IMR-90 (cell line): ENCODE measurements at regions not wholly inside any gene's neighbourhood (a gene's known extent, or its start where the extent isn't known, plus 50 kb on each side); places are given as distances from the start of the nearest gene placed in this dataset.
A peak's percentile ranks its signal among the peaks of the same experiment; 100 is the strongest.

Source experiments
- ATAC-seq: fragments of 200-7000 bp; cut with Tn5 transposase; 2 replicates; pipeline ENCODE4 v1.9.1; 2020; ENCODE audit warnings: low read depth, mild to moderate bottlenecking, moderate library complexity
- BruUV-seq: library from RNA; stranded (reverse); fragments of 400-500 nt; replicated peaks from 2 replicates; lab custom pipeline; 2021; lab: Mats Ljungman, UMichigan
- CTCF ChIA-PET: fragments of 300-600 bp; formaldehyde crosslinking; extraction: SDS; loops from one replicate; lab custom pipeline; 2021; ENCODE audit warnings: antibody characterized with exemption; lab: Yijun Ruan, JAX
- POLR2A ChIA-PET: fragments of 300-600 bp; sonication (Branson Sonifier 250); formaldehyde crosslinking; loops from one replicate; lab custom pipeline; 2022; ENCODE audit warnings: antibody characterized with exemption; ENCODE audit not compliant: unreplicated experiment; lab: Charles Lee
- DNase-seq: peaks from one replicate; pipeline ENCODE4 v3.0.0; 2013
- H2AFZ ChIP-seq: replicated peaks from 2 replicates; pipeline ENCODE3; 2013; ENCODE audit warnings: low read length, mild to moderate bottlenecking; ENCODE audit not compliant: poor library complexity
- H2AK5ac ChIP-seq: 2 replicates; pipeline ENCODE4 v1.6.1; 2013; ENCODE audit warnings: low read depth, low read length, inconsistent platforms
- H2AK9ac ChIP-seq: replicated peaks from 2 replicates; pipeline ENCODE3; 2013; ENCODE audit warnings: mild to moderate bottlenecking, low read depth, low read length, moderate library complexity; ENCODE audit not compliant: poor library complexity
- H2BK120ac ChIP-seq: 2 replicates; pipeline ENCODE4 v1.6.1; 2013; ENCODE audit warnings: low read depth, low read length, inconsistent platforms
- H2BK15ac ChIP-seq: 3 replicates; pipeline ENCODE4 v1.6.1; 2013; ENCODE audit warnings: low read depth, low read length, inconsistent platforms
- H2BK20ac ChIP-seq: 2 replicates; pipeline ENCODE4 v1.6.1; 2013; ENCODE audit warnings: low read depth, mild to moderate bottlenecking, inconsistent platforms, low read length, moderate library complexity
- H2BK5ac ChIP-seq: 2 replicates; pipeline ENCODE4 v1.6.1; 2013; ENCODE audit warnings: mild to moderate bottlenecking, low read depth, low read length, inconsistent platforms; ENCODE audit not compliant: poor library complexity, severe bottlenecking
- H3K14ac ChIP-seq: replicated peaks from 2 replicates; pipeline ENCODE4 v1.6.1; 2013; ENCODE audit warnings: low read depth, low read length, inconsistent platforms
- H3K18ac ChIP-seq: 2 replicates; pipeline ENCODE4 v1.6.1; 2013; ENCODE audit warnings: low read depth, low read length, control low read depth
- H3K23ac ChIP-seq: 2 replicates; pipeline ENCODE4 v1.6.1; 2013; ENCODE audit warnings: low read depth, low read length, inconsistent platforms
- H3K27ac ChIP-seq: 2 replicates; pipeline ENCODE4 v1.5.1; 2013; ENCODE audit warnings: mild to moderate bottlenecking, control low read depth, low read length; ENCODE audit not compliant: insufficient read depth
- H3K27me3 ChIP-seq: 2 replicates; pipeline ENCODE4 v1.6.1; 2013; ENCODE audit warnings: low read length; ENCODE audit not compliant: control insufficient read depth, insufficient read depth
- H3K36me3 ChIP-seq: 2 replicates; pipeline ENCODE4 v1.6.1; 2013; ENCODE audit warnings: low read length, mixed read lengths; ENCODE audit not compliant: control insufficient read depth, insufficient read depth
- H3K4ac ChIP-seq: 2 replicates; pipeline ENCODE4 v1.6.1; 2013; ENCODE audit warnings: low read depth, low read length, inconsistent platforms
- H3K4me1 ChIP-seq: 2 replicates; pipeline ENCODE4 v1.6.1; 2013; ENCODE audit warnings: low read length, mixed read lengths; ENCODE audit not compliant: control insufficient read depth, insufficient read depth
- H3K4me2 ChIP-seq: 2 replicates; pipeline ENCODE4 v1.6.1; 2013; ENCODE audit warnings: low read depth, mild to moderate bottlenecking, control low read depth, low read length, moderate library complexity
- H3K4me3 ChIP-seq: 2 replicates; pipeline ENCODE4 v1.5.1; 2013; ENCODE audit warnings: low read depth, mild to moderate bottlenecking, control low read depth, low read length, moderate library complexity; ENCODE audit not compliant: insufficient read depth
- H3K56ac ChIP-seq: 2 replicates; pipeline ENCODE4 v1.6.1; 2013; ENCODE audit warnings: low read length, inconsistent platforms; ENCODE audit not compliant: insufficient read depth; ENCODE audit errors: extremely low read depth
- H3K79me1 ChIP-seq, 2 experiments: 2 replicates each; pipeline ENCODE4 v1.6.1; 2013; ENCODE audit warnings: low read length in 2 of 2, inconsistent platforms in 1 of 2, low read depth in 1 of 2
- H3K9ac ChIP-seq: 2 replicates; pipeline ENCODE4 v1.6.1; 2013; ENCODE audit warnings: low read depth, low read length, control low read depth
- H3K9me1 ChIP-seq: 2 replicates; pipeline ENCODE4 v1.6.1; 2013; ENCODE audit warnings: low read length, inconsistent platforms; ENCODE audit not compliant: insufficient read depth
- H3K9me3 ChIP-seq: 2 replicates; pipeline ENCODE4 v1.6.1; 2013; ENCODE audit warnings: low read length; ENCODE audit not compliant: control insufficient read depth, insufficient read depth
- H4K20me1 ChIP-seq: 2 replicates; pipeline ENCODE4 v1.6.1; 2013; ENCODE audit warnings: low read length, inconsistent platforms; ENCODE audit not compliant: insufficient read depth
- H4K5ac ChIP-seq: 2 replicates; pipeline ENCODE4 v1.6.1; 2013; ENCODE audit warnings: mild to moderate bottlenecking, low read depth, low read length, control low read depth
- H4K8ac ChIP-seq, 2 experiments: 2 replicates each; pipeline ENCODE4 v1.6.1; 2013; ENCODE audit warnings: low read depth in 2 of 2, low read length in 2 of 2, control low read depth in 1 of 2, inconsistent platforms in 1 of 2
- H4K91ac ChIP-seq: 2 replicates; pipeline ENCODE4 v1.6.1; 2013; ENCODE audit warnings: low read depth, low read length, inconsistent platforms; ENCODE audit not compliant: insufficient read depth
- CEBPB ChIP-seq: IDR thresholded peaks from 2 replicates; pipeline ENCODE4 v1.6.1; 2012; ENCODE audit warnings: low read depth, low read length, improper control_type of control experiment
- CTCF ChIP-seq: conservative IDR thresholded peaks from 2 replicates; pipeline ENCODE4 v1.5.1; 2012; ENCODE audit warnings: mild to moderate bottlenecking, low read depth, low read length, improper control_type of control experiment
- ELK1 ChIP-seq: fragments of 150-350 bp; IDR thresholded peaks from 2 replicates; pipeline ENCODE4 v1.6.1; 2016; ENCODE audit warnings: low read depth, mild to moderate bottlenecking, low read length, moderate library complexity, borderline replicate concordance
- FOS ChIP-seq: fragments of 150-350 bp; IDR thresholded peaks from 2 replicates; pipeline ENCODE4 v1.6.1; 2016; ENCODE audit warnings: low read depth, low read length
- MAZ ChIP-seq: IDR thresholded peaks from 2 replicates; pipeline ENCODE4 v1.6.1; 2012; ENCODE audit warnings: low read depth, mild to moderate bottlenecking, low read length, improper control_type of control experiment, moderate library complexity, borderline replicate concordance
- POLR2A ChIP-seq: IDR thresholded peaks from 2 replicates; pipeline ENCODE4 v1.6.1; 2012; ENCODE audit warnings: mild to moderate bottlenecking, low read depth, low read length
- RAD21 ChIP-seq: IDR thresholded peaks from 2 replicates; pipeline ENCODE4 v1.6.1; 2012; ENCODE audit warnings: low read length, improper control_type of control experiment
- RCOR1 ChIP-seq: IDR thresholded peaks from 2 replicates; pipeline ENCODE4 v1.6.1; 2012; ENCODE audit warnings: mild to moderate bottlenecking, low read length, improper control_type of control experiment; ENCODE audit not compliant: insufficient replicate concordance
- SMC3 ChIP-seq: fragments of 150-350 bp; IDR thresholded peaks from 2 replicates; pipeline ENCODE4 v1.6.1; 2016; ENCODE audit warnings: low read depth, mild to moderate bottlenecking, antibody characterized with exemption, low read length, moderate library complexity
- dilution Hi-C: fragments of 300-500 bp; cut with HindIII; formaldehyde crosslinking; loops from one replicate; pipeline ENCODE4 v1.14.3; 2018; ENCODE audit warnings: low sequenced_read_pairs; ENCODE audit not compliant: unreplicated experiment
- in situ Hi-C: fragments of 300-500 bp; cut with MboI; formaldehyde crosslinking; loops from 3 replicates; pipeline ENCODE4 v1.14.3; 2019; ENCODE audit warnings: low sequenced_read_pairs, inconsistent platforms, mixed read lengths
- intact Hi-C: fragments of 100-400 bp; cut with micrococcal nuclease; formaldehyde crosslinking; loops from 2 replicates; pipeline ENCODE4 v1.10.0; 2022

GRCh38 chr2:204491528-204491927, 53.7 kb upstream of the PARD3B start:
- Histone ChIP-seq H3K9me1 (no peaks in the 10 kb centered on the region), H2BK120ac (no peak overlapping the region), H3K27me3 (no peaks in the 10 kb centered on the region), H2AK5ac (no peak overlapping the region), H3K9me3 (no peaks in the 10 kb centered on the region), H2BK15ac (0 out of 3 replicates have a peak overlapping the region, but pooled peaks have one; percentile 45), H4K20me1 (no peaks in the 10 kb centered on the region), H3K18ac (no peak overlapping the region), H3K4me2 (no peak overlapping the region), H2BK5ac (no peak overlapping the region), H3K4me1 (peaks cover 8% of the 10 kb centered on the region; the same call in 1 of the 2 replicates), H3K4me3 (no peak overlapping the region), H4K8ac (no peak overlapping the region), H2BK20ac (0 out of 2 replicates have a peak overlapping the region, but pooled peaks have one; percentile 12), H3K23ac (no peak overlapping the region), H3K79me1 (no peaks in the 10 kb centered on the region), H2AK9ac (peak overlapping the region; percentile 30), H3K9ac (no peak overlapping the region), H2AFZ (no peak overlapping the region), H3K27ac (no peak overlapping the region), H3K4ac (0 out of 2 replicates have a peak overlapping the region, but pooled peaks have one; percentile 7), H3K36me3 (no peaks in the 10 kb centered on the region), H3K14ac (0 out of 2 replicates have a peak overlapping the region, but pooled peaks have one; percentile 19), H4K5ac (no peak overlapping the region), H4K91ac (no peak overlapping the region), H3K56ac (no peak overlapping the region)
- ChIA-PET CTCF (no interaction called here), POLR2A (no interaction called here)
- TF ChIP-seq RAD21, result no peak
- no peak for TF ChIP-seq POLR2A
- no peak for TF ChIP-seq FOS
- no peak for TF ChIP-seq CTCF
- no peak for TF ChIP-seq RCOR1
- no peak for TF ChIP-seq CEBPB
- no peak for TF ChIP-seq ELK1
- no peak for TF ChIP-seq MAZ
- TF ChIP-seq SMC3, result no peak
- intact Hi-C loops (no loop called here), dilution Hi-C loops (no loop called here), in situ Hi-C loops (no loop called here)
- no peak for DNase-seq
- ATAC-seq, result no peak
- no TSS peak for BruUV-seq
